CD4-positive, alpha-beta memory T cell (primary cell): ENCODE measurements at regions not wholly inside any gene's neighbourhood (a gene's known extent, or its start where the extent isn't known, plus 50 kb on each side); places are given as distances from the start of the nearest gene placed in this dataset.

ENCODE experiments used
- CTCF ChIA-PET: fragments of 350-600 bp; sonication (Branson Sonifier 250); formaldehyde crosslinking; loops from one replicate; lab custom pipeline; 2021; ENCODE audit warnings: inconsistent platforms; ENCODE audit not compliant: partially characterized antibody; lab: Charles Lee
- POLR2A ChIA-PET: fragments of 350-600 bp; sonication (Branson Sonifier 250); formaldehyde crosslinking; loops from one replicate; lab custom pipeline; 2021; ENCODE audit not compliant: partially characterized antibody; lab: Charles Lee
- DNase-seq, 5 donors: peaks; one replicate each; pipeline versions ENCODE4 v3.0.0 to v3.0.0-alpha.2; 2020 to 2022; ENCODE audit warnings: mixed read lengths in 1 of 5
- H3K27ac ChIP-seq: one replicate; pipeline ENCODE4 v1.7.0; 2013; ENCODE audit warnings: low read depth, low read length
- H3K27me3 ChIP-seq: 2 replicates; pipeline ENCODE4 v1.7.0; 2013; ENCODE audit warnings: mild to moderate bottlenecking, low read length, moderate library complexity; ENCODE audit not compliant: insufficient read depth
- H3K36me3 ChIP-seq: 2 replicates; pipeline ENCODE4 v1.7.0; 2013; ENCODE audit warnings: mild to moderate bottlenecking, low read length, moderate library complexity; ENCODE audit not compliant: insufficient read depth
- H3K4me1 ChIP-seq: 2 replicates; pipeline ENCODE4 v1.7.0; 2013; ENCODE audit warnings: mild to moderate bottlenecking, low read length, moderate library complexity; ENCODE audit not compliant: insufficient read depth
- H3K4me3 ChIP-seq, 2 donors: one replicate each; pipeline ENCODE4 v1.7.0; 2013; ENCODE audit warnings: low read length in 2 of 2, mild to moderate bottlenecking in 1 of 2
- H3K9me3 ChIP-seq, 2 donors: one replicate each; pipeline ENCODE4 v1.7.0; 2013; ENCODE audit warnings: low read length in 2 of 2, control low read depth in 1 of 2; ENCODE audit not compliant: control insufficient read depth in 1 of 2
- H3K27ac Mint-ChIP-seq, 7 donors: one replicate each; pipeline ENCODE4 v1.8.0; 2020 to 2021; ENCODE audit warnings: mixed read lengths in 7 of 7, mild to moderate bottlenecking in 6 of 7, inconsistent platforms in 3 of 7, moderate library complexity in 3 of 7
- H3K27me3 Mint-ChIP-seq, 2 donors: one replicate each; pipeline ENCODE4 v1.8.0; 2020 to 2021; ENCODE audit warnings: mixed read lengths in 2 of 2
- H3K36me3 Mint-ChIP-seq, 2 donors: one replicate each; pipeline ENCODE4 v1.8.0; 2020 to 2021; ENCODE audit warnings: mixed read lengths in 2 of 2, inconsistent platforms in 1 of 2, mild to moderate bottlenecking in 1 of 2
- H3K4me1 Mint-ChIP-seq, 4 donors: one replicate each; pipeline ENCODE4 v1.8.0; 2020 to 2021; ENCODE audit warnings: mixed read lengths in 4 of 4, mild to moderate bottlenecking in 1 of 4
- H3K4me3 Mint-ChIP-seq, 8 donors: one replicate each; pipeline ENCODE4 v1.8.0; 2020 to 2021; ENCODE audit warnings: mixed read lengths in 8 of 8, mild to moderate bottlenecking in 7 of 8, moderate library complexity in 6 of 8, inconsistent platforms in 3 of 8
- H3K9me3 Mint-ChIP-seq, 8 donors: one replicate each; pipeline ENCODE4 v1.8.0; 2020 to 2021; ENCODE audit warnings: mixed read lengths in 8 of 8, mild to moderate bottlenecking in 5 of 8, inconsistent platforms in 3 of 8, moderate library complexity in 1 of 8
- intact Hi-C: fragments of 100-400 bp; cut with micrococcal nuclease; formaldehyde crosslinking; loops from one replicate; pipeline ENCODE4 v1.15.1; 2023

GRCh38 chr10:33709008-33709753 is 374.7 kb upstream of the NRP1 start:
- Mint-ChIP-seq H3K9me3 (peaks cover 0 to 1% (median 0%) of the 10 kb centered on the region in 8 donors), H3K4me1 (no peaks in the 10 kb centered on the region), H3K27me3 (peaks cover 17 to 22% of the 10 kb centered on the region in 2 donors), H3K27ac (no peak overlapping the region), H3K36me3 (no peaks in the 10 kb centered on the region), H3K4me3 (no peak overlapping the region)
- ChIA-PET POLR2A (no interaction called here), CTCF (no interaction called here)
- H3K27me3 ChIP-seq, result no peaks in the 10 kb centered on the region
- DNase-seq, result no peak
- H3K9me3 ChIP-seq, result no peaks in the 10 kb centered on the region
- H3K4me1 ChIP-seq, result no peaks in the 10 kb centered on the region
- no peaks in the 10 kb centered on the region for H3K36me3 ChIP-seq
- no peak overlapping the region for H3K27ac ChIP-seq
- intact Hi-C loops, result no loop called here
- H3K4me3 ChIP-seq, result no peak overlapping the region

- intact Hi-C loops, result no loop called here
- Histone ChIP-seq H3K4me1 (no peaks in the 10 kb centered on the region), H3K27ac (no peak overlapping the region), H3K4me3 (no peak overlapping the region), H3K9me3 (no peaks in the 10 kb centered on the region), H3K36me3 (no peaks in the 10 kb centered on the region), H3K27me3 (no peaks in the 10 kb centered on the region)
- Mint-ChIP-seq H3K27me3 (peaks cover 14 to 19% of the 10 kb centered on the region in 2 donors), H3K9me3 (peaks cover 0 to 1% (median 0%) of the 10 kb centered on the region in 8 donors), H3K36me3 (no peaks in the 10 kb centered on the region), H3K27ac (no peak overlapping the region), H3K4me1 (no peaks in the 10 kb centered on the region), H3K4me3 (no peak overlapping the region)
- no peak for DNase-seq
- CTCF ChIA-PET, result no interaction called here
- POLR2A ChIA-PET, result no interaction called here
Observed at GRCh38 chr10:33708561-33708960, 374.1 kb upstream of the NRP1 start.

- no peaks in the 10 kb centered on the region for H3K36me3 Mint-ChIP-seq
- no peak for DNase-seq
- H3K4me1 ChIP-seq, result no peaks in the 10 kb centered on the region
- H3K4me3 ChIP-seq, result no peak overlapping the region
- no peaks in the 10 kb centered on the region for H3K27me3 ChIP-seq
- POLR2A ChIA-PET, result no interaction called here
- H3K9me3 ChIP-seq, result no peaks in the 10 kb centered on the region
- intact Hi-C loops, result no loop called here
- no peak overlapping the region for H3K27ac ChIP-seq
- H3K27ac Mint-ChIP-seq, result no peak overlapping the region
- peaks cover 0 to 1% (median 0%) of the 10 kb centered on the region in 8 donors for H3K9me3 Mint-ChIP-seq
- no peak overlapping the region for H3K4me3 Mint-ChIP-seq
- no peaks in the 10 kb centered on the region for H3K4me1 Mint-ChIP-seq
- H3K36me3 ChIP-seq, result no peaks in the 10 kb centered on the region
- CTCF ChIA-PET, result no interaction called here
- peaks cover 11 to 20% of the 10 kb centered on the region in 2 donors for H3K27me3 Mint-ChIP-seq
Observed at GRCh38 chr10:33706746-33707145, 372.3 kb upstream of the NRP1 start.

- Histone ChIP-seq H3K27ac (no peak overlapping the region), H3K4me1 (no peaks in the 10 kb centered on the region), H3K27me3 (no peaks in the 10 kb centered on the region), H3K9me3 (no peaks in the 10 kb centered on the region), H3K4me3 (no peak overlapping the region), H3K36me3 (no peaks in the 10 kb centered on the region)
- CTCF ChIA-PET, result no interaction called here
- H3K9me3 Mint-ChIP-seq, result peaks cover 0 to 1% (median 0%) of the 10 kb centered on the region in 8 donors
- no peaks in the 10 kb centered on the region for H3K36me3 Mint-ChIP-seq
- no peak overlapping the region for H3K27ac Mint-ChIP-seq
- H3K27me3 Mint-ChIP-seq, result peaks cover 11 to 20% of the 10 kb centered on the region in 2 donors
- no peak overlapping the region for H3K4me3 Mint-ChIP-seq
- intact Hi-C loops, result no loop called here
- H3K4me1 Mint-ChIP-seq, result no peaks in the 10 kb centered on the region
- DNase-seq, result no peak
- POLR2A ChIA-PET, result no interaction called here
Observed at GRCh38 chr10:33706191-33706590, 371.7 kb upstream of the NRP1 start.

- POLR2A ChIA-PET, result no interaction called here
- CTCF ChIA-PET, result no interaction called here
- peaks cover 0 to 1% (median 0%) of the 10 kb centered on the region in 8 donors for H3K9me3 Mint-ChIP-seq
- DNase-seq, result no peak
- Histone ChIP-seq H3K36me3 (no peaks in the 10 kb centered on the region), H3K4me1 (no peaks in the 10 kb centered on the region), H3K9me3 (no peaks in the 10 kb centered on the region), H3K27me3 (no peaks in the 10 kb centered on the region), H3K4me3 (no peak overlapping the region), H3K27ac (no peak overlapping the region)
- intact Hi-C loops, result no loop called here
- no peak overlapping the region for H3K27ac Mint-ChIP-seq
- H3K4me1 Mint-ChIP-seq, result no peaks in the 10 kb centered on the region
- H3K36me3 Mint-ChIP-seq, result no peaks in the 10 kb centered on the region
- no peak overlapping the region for H3K4me3 Mint-ChIP-seq
- peaks cover 11 to 15% of the 10 kb centered on the region in 2 donors for H3K27me3 Mint-ChIP-seq
Observed at GRCh38 chr10:33704214-33704830, 369.9 kb upstream of the NRP1 start.

- Histone ChIP-seq H3K36me3 (no peaks in the 10 kb centered on the region), H3K27ac (no peak overlapping the region), H3K9me3 (no peaks in the 10 kb centered on the region), H3K4me3 (no peak overlapping the region), H3K4me1 (no peaks in the 10 kb centered on the region), H3K27me3 (no peaks in the 10 kb centered on the region)
- ChIA-PET CTCF (no interaction called here), POLR2A (no interaction called here)
- no peak for DNase-seq
- Mint-ChIP-seq H3K9me3 (peaks cover 0 to 1% (median 0%) of the 10 kb centered on the region in 8 donors), H3K4me1 (no peaks in the 10 kb centered on the region), H3K27ac (no peak overlapping the region), H3K36me3 (no peaks in the 10 kb centered on the region), H3K27me3 (peaks cover 11 to 15% of the 10 kb centered on the region in 2 donors), H3K4me3 (no peak overlapping the region)
- intact Hi-C loops, result no loop called here
Observed at GRCh38 chr10:33703501-33704213, 369.2 kb upstream of the NRP1 start.

- H3K4me1 Mint-ChIP-seq, result no peaks in the 10 kb centered on the region
- Histone ChIP-seq H3K9me3 (no peaks in the 10 kb centered on the region), H3K27ac (no peak overlapping the region), H3K36me3 (no peaks in the 10 kb centered on the region), H3K4me3 (no peak overlapping the region), H3K27me3 (no peaks in the 10 kb centered on the region), H3K4me1 (no peaks in the 10 kb centered on the region)
- CTCF ChIA-PET, result no interaction called here
- H3K4me3 Mint-ChIP-seq, result no peak overlapping the region
- peaks cover 0 to 3% of the 10 kb centered on the region in 2 donors for H3K27me3 Mint-ChIP-seq
- peaks cover 0 to 11% (median 5%) of the 10 kb centered on the region in 8 donors for H3K9me3 Mint-ChIP-seq
- no peaks in the 10 kb centered on the region for H3K36me3 Mint-ChIP-seq
- intact Hi-C loops, result no loop called here
- DNase-seq, result no peak
- POLR2A ChIA-PET, result no interaction called here
- H3K27ac Mint-ChIP-seq, result no peak overlapping the region
Observed at GRCh38 chr10:33698033-33698432, 363.6 kb upstream of the NRP1 start.
